GM18499 (cell line): ENCODE measurements at regions not wholly inside any gene's neighbourhood (a gene's known extent, or its start where the extent isn't known, plus 50 kb on each side); places are given as distances from the start of the nearest gene placed in this dataset.
"Not testable (repeated sequence)": the region's sequence is repeated elsewhere in the genome, so short reads cannot be mapped to it uniquely, and the experiment has no call there.

ENCODE experiments used
- ATAC-seq: cut with Tn5 transposase; IDR thresholded peaks from one replicate; pipeline ENCODE4 v1.9.1; 2021; ENCODE audit warnings: moderate number of reproducible peaks; ENCODE audit not compliant: insufficient read depth, unreplicated experiment

DNA sequence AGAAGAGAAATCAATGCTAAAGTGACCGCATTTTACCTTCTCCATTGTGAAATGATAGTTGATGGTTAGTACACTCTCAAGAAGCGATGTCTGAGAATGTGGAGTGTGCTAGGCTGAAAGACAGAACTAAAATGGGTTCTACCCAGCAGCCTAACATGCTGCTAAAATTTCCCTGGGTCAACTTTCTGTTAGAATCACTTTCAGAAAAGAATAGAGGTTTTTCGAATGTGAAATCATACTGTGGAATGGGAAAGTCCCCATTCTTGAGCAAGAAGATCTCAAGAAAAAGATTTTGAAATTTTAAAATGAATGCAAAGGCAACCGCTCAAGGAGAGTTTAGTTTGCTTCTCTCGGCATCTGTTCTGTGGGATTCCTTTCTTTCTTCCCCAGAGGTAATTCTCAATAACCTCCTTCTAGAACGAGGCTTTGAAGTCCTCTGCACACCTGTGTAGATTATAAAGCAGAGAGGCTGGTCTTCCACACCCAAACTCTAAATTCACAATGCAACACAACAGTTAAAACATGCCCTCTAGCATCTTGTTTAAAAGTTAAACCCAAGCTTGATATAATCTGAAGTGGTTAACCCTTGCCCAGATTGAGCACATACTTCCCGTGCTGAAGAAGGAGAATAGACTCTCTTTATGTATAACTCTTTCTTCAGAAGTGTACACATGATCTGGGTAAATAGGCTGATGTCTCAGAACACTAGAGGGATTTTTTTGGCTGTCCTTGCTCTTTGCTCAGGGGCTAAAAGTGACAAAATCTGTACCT lies 208.7 kb upstream of the KLF3 start:
- ATAC-seq = no peak

DNA sequence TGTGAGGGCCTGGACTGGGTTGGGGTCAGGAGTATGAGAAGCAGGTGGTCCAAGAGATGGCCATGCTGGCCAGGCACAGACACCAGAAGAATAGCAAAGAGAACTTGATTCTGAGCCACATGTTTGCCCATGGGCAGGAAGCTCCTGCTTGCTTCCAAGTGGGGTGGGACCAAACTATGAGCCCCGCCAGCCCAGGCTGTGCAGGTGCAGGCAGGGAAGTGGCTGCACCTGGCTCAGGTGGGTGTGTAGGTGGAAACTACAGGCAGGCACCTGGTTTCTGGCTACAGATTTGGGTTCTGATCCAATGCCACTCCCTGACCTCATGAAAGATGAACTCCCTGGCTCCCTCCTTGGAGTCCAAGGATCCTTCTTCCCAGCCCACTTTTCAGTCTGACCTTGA lies 207.9 kb upstream of the KLF3 start:
- ATAC-seq = no peak

DNA sequence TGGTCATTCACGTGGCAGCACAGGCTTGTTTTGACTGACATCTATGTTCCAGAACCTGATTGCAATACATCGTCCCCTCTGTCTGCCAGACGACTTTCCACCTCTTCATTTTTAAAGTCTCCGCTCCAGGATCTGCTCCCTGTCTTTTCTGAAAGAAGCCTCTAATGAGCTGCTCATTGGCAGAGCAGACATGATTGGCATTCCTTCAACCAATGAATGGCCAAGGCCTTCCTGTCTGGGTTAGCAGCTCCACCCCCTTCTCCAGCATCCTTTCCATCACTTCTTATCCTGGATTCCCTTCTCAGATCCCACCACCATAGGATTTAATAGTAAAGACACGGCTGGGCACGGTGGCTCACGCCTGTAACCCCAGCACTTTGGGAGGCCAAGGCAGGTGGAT lies 202.7 kb upstream of the KLF3 start:
- no peak for ATAC-seq

DNA sequence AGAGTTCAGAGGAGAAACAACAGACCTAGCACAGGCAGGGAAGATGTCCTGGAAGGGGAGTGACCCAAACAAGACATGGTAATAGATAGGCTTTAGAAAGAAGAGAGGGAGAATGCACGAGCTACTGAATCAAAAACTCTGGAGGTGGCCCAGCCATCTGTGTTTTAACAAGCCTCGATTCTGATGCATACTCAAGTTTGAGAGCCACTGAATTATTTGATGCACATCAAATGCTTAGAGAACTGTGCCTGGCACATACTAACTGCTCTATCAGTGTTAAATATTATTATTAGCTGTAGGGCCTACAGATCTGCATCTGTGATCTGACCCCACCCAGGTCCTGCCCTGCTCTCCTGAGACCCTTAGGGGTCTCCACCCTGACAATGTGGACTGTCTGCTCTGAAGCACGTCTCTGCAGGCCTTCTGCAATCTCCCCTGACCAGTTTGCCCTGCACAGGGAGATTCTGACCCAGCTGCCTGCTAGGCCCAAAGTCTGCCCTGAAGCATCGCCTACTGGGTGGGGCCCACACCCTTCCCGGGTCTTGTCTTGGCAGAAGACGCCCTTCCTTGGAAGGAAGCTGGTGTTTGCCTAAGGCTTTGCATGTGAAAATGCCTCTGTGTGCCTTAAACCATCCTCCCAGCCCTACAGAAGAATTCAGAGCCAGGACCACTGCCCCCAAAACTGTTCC lies 201.5 kb upstream of the KLF3 start:
- ATAC-seq = no peak

DNA sequence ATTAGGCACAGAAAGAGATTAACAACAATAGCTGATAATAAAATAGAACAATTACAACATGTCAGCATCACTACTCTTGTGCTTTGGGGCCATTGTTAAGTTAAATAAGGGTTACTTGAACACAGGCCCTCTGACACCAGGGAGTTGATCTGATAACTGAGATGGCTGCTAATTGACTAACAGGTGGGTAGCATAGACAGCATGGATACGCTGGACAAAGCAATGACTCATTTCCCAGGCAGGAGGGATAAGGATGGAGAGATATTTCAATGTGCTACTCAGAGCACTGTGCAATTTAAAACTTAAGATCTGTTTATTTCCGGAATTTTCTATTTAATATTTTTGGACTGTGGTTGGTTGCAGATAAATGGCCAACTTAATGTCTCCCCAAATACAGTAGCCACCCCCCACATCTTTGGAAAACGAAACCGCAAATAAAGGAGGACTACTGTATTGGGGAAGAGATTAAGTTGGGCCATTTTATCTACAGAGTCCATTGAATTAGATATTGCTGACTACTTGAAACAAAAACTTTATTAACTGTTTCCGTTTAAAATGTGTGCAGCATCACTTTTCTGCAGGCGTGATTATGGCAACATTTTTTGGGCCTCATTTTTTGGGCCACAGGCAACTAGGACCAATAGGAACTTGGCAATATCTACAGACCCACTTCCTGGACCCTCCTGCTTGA lies 200.6 kb upstream of the KLF3 start:
- no peak for ATAC-seq

DNA sequence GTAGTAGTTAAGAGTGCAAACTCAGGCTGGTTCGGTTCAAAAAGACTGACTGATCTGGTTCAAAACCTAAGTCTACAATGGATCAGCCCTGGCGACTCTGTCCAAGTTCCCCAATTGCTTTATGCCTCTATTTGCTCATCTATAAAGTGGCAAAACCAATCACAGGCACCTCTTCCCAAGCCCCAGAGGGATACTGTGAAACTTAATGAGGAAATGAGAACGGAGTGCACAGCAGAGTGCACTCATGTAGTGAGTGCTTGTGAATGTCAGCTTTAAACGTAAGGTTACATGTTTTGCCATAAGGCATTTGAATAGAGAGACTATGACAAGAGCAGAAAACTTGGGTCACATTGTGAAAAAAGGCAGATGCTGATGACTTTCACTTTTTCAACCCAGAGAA lies 199.7 kb upstream of the KLF3 start:
- ATAC-seq = no peak

DNA sequence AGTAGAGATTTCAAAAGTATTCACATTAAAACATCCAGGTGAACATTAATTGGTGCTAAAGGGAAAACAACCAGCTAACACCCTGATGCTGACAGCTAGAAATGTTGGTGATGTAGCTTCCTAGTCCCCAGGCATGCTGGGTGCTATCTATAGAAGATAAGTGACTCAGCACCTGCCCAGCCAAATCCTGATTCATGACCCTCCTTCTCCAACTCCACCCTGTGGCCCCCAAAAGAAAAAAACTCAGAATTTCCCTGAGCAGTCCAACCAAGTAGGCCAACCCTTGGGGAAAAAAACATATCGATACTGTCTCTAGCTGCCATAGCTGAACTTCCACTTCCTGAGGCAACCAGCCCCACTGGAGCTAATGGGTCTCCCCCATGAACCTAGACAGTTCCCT lies 197.6 kb upstream of the KLF3 start:
- no peak for ATAC-seq

DNA sequence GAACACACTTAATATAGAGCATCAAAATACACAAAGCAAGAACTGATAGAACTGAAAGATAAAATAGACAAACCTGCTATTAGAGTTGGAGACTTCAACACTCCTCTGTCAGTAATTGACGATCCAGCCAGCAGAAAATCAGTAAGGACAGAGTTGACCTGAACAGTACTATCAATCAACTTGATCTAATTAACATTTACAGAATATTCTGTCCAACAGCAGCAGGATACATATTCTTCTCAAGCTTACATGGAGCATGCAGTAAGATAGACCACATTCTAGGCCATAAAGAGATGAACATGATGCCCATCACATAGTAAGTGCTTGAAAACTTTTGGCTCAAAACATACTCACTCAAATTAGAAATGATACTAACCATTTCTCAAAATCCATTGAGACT lies 196.7 kb upstream of the KLF3 start:
- ATAC-seq = no peak

DNA sequence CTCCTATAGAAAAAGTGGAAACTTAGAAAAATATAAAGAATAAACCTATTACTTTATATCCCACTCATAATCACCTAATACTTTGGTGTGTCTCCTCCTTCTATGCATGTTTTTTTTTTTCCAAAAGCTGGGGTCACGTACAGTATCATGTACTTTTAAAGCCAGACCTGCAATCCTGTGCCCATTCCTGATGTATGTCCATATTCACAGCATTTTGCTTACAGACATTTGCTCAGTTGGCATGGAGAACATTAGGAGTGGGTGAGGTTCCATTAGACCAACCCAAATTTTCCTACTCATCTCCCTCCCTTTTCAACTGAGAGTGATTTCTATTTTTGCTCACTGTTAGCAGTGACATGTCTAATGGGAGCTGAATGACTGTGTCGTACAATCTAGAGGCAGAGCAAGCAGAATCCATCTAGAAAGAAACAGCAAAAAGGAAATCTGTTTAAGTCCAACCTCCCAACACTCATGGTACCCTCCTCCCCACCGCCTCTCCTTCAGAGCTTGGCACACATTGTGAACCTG lies 195.6 kb upstream of the KLF3 start:
- ATAC-seq = no peak

DNA sequence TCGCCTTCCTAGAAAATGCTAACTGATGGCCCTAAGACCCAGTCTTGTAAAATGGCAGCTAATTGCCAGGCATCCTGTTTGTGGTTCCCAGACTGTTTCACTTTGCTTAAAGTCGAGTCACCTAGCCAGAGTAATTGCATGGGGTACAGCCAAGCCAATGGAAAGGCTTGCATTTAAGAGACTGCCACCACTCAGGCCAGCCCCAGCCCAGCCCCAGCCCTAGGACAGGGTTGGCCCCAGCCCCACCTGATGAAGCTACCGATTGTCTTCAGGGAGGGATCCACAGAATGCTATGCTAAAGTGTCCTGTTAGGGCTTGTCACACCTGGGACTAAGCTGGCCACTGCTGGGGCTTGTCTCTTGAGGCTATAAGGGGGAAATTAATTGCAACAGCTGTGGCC lies 194.6 kb upstream of the KLF3 start:
- ATAC-seq = no peak

DNA sequence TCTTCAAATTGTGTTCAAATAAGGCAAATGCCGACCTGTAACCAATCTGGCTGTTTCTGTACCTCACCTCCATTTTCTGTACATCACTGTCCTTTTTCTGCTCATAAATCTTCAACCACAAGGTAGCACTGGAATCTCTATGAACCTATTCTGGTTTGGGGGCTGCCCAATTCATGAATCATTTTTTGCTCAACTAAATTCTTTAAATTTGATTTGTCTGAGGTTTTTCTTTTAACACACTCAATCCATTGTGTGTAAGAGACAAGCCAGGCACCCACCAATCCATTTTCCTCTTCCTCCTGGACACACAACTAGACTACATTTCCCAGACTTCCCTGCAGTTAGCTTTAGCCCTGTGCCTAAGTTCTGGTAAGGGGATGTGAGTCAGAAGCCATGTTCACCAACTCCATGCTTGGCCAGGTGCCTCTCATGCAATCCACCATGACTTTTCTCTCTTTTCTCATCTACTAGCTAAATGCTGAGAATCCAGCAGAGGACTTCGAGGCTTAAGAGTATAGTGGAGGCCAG lies 193.2 kb upstream of the KLF3 start:
- no peak for ATAC-seq

DNA sequence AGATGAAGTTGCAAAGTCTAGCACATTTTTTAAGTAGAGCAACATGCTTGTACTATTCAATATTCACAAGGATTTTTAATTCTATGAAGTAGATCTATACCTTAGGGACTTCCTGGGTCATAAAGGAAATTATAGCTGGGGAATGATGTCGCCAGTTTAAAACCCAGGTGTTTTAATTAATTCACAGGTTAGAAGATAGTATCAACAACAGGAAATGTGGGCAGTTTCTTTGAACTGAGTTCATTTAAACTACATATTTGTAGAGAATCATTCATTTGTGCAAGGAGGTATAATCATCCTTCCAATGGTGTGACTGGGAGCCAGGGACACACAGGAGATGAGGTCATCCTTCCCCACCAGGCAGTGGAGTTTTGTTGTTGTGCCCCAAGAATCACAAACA lies 181.3 kb upstream of the KLF3 start:
- no peak for ATAC-seq

DNA sequence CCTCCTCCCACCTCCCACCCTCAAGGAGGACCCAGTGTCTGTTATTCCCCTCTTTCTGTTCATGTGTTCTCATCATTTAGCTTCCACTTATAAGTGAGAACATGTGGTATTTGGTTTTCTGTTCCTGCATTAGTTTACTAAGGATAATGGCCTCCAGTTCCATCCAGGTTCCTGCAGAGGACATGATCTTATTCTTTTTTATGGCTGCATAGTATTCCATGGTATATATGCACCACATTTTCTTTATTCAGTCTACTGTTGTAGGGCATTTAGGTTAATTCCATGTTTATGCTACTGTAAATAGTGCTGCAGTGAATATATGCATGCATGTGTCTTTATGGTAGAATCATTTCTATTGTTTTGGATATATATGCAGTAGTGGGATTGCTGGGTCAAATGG lies 180.4 kb upstream of the KLF3 start:
- ATAC-seq = not testable (repeated sequence)

DNA sequence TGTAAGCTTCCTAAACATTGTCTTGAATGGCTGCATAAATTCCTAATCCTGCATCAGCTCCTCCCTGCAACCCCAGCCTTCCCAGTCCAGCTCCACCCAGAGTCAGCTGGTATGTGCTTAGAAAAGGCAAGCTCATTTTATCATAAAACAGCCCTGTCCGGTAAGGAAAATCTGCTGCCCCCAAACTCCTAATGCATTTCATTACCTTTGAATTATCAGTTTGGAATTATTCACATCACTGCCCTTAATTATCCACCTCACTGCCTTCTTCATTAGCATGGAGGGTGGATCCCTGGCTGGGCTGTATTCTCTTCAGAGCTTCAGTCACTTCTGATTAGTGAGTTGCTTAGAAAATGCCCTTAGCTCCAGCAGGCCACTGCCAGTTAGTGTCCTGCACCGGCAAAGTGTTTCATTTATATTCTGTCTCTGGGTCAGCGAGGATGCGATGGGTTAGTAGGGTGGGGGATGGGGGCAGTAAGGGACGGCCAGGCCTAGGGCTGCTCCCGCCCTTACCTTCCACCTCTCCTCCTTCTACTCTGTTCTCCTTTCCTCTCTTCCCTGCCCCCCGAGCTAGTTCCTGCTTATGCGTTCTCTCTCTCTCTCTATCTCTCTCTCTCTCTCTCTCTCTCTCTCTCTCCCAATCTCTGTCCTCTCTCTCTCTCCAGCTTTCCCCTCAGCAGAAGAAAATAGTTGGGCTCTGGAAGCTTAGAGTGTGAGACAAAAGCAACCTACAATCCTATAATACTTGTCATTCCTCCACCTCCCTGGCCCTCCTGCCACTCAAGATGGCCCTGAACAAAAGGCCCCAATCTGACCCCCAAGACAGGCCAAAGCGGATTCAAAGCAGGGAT lies 174.8 kb upstream of the KLF3 start:
- no peak for ATAC-seq

DNA sequence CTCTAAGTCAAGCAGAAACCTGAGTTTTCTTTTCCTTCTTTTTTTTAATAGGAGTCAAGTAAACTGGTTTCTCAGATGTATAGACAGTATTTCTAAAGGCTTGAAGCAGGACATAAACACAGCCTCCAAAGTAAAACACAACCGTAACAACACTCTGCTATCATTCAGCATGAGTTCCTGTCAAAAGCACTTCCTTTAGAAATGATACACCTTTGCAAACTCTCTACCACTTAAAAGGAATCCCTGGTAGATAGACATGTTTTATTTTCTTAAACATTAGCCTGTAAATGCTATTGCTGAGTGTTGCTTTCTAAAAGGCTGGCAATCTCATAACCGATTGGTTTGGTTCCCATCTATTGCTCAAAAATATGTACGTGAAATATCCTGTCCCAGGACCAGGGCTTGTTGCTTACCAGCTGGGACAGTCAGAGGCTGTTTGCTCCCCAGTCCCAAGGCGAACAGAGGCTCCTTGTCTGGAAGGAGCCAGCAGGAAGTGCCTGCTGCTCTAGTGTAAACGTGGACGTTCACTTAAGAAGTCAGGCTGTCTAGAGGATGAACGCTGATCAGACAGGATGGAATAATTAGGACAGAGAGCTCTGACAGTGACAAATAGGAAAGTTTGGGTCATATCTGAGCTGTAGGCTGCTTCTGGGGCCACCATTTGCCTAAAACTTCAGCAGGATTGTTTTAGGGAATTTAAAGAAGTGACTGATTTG lies 173.9 kb upstream of the KLF3 start:
- no peak for ATAC-seq

DNA sequence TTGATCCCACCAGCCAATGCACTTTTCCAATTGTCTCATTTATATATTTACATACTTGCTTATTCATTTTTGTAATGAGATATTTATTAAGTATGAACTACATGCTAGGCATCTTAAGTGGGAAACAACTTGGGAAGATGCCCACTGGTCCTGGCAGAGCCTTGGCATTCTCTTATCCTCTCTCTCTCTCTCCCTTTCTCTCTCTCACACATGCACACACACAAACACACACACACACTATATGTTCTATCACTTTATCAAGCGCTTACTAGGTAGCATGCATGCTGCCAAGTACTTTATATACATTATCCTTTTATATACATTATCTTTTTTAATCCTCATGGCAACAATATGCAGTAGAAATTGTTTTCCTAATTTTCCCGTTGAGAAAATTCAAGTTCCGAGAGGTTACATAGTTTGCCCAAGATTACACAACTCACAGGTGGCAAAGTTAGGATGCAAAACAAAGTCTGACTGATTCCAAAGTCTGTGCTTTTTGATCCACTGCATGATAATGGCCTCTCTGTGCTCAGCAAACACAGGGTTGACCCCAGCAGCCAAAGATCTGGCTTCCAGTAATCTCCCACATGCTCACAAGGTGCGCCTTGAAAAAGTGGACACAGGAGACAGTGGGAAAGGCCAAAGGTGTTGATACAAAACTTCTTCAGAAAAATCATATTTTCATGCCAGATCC lies 173.1 kb upstream of the KLF3 start:
- no peak for ATAC-seq

DNA sequence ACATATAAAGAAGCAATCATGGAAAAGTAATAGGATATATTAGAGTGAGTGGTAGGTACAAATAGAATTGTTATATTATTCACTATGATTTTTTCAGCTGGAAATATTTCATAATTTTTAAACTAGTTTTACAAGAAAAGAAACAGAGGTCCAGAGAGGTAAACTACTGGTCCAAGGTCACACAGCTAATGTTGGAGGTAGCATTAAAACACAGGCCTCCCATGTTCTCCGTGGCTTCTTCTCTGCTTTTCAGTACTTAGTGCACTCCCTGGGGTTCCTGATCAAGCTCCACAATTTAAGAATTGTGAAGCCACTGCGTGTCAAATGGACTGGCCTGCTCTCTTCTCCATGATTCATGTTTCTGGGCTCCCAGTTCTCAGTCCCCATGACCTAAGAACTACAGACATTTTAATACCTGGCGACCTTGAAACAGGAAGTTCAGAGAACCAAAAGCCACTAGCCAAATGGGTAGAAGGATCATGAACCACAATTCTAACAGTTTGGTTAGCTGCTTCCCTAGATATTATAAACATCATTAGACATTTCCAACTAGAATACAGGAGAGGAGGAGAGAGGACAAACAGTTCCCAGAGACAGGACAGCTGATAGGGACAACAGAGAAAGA lies 172.0 kb upstream of the KLF3 start:
- ATAC-seq = no peak

DNA sequence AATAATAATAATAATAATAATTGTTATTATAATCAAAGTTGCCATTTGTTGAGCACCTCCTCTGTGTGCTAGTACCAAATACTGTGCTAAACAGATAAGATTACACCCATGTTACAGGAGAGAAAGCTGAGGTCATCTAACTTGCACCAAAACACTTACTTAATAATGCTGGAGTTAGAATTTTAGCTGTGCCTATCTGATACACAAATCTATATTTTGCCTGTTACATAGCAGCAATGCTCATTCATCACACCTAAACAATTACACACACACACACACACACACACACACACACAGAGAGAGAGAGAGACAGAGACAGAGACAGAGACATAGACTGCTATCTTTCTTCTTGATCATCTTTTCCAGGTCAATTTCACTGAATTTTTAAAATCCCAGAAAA lies 170.9 kb upstream of the KLF3 start:
- ATAC-seq = no peak

DNA sequence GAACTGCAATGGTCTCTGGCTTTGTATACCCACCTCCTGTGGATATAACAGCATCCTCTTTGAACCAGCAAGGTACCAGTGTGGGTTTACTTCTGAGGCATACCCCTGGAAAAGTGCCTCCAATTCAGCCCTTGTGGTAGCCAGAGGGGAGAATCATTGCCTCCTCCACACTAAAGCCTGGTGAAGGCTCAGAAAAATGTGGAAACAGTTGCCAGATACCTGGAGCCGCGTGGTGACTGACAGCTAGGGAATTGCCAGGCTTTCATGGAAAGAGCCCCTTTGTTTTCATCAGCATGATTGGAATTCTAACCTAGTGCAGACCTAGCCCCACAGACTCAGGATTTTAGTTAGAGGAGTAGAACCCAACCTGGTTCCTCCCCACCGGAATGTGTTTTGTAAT lies 168.6 kb upstream of the KLF3 start:
- no peak for ATAC-seq
